ENCODE measurements at regions not wholly inside any gene's neighbourhood (a gene's known extent, or its start where the extent isn't known, plus 50 kb on each side); places are given as distances from the start of the nearest gene placed in this dataset.

- TF ChIP-seq POLR2A (IDR thresholded peaks at IDR 0.05) (no peak), CTCF (IDR thresholded peaks at IDR 0.05) (no peak), POLR2AphosphoS5 (IDR thresholded peaks at IDR 0.05) (no peak)
Measured at GRCh38 chr7:101723835-101724234, 93.6 kb upstream of the CUX1 start.
